GM10248 (cell line): ENCODE measurements at regions not wholly inside any gene's neighbourhood (a gene's known extent, or its start where the extent isn't known, plus 50 kb on each side); places are given as distances from the start of the nearest gene placed in this dataset.

Experiments used
- CTCF ChIA-PET: fragments of 300-600 bp; sonication (Branson Sonifier 250); formaldehyde crosslinking; extraction: SDS; loops from one replicate; lab custom pipeline; 2021; ENCODE audit warnings: antibody characterized with exemption; lab: Yijun Ruan, JAX
- POLR2A ChIA-PET: fragments of 350-650 bp; sonication (Branson Sonifier 250); formaldehyde crosslinking; extraction: SDS; loops from one replicate; lab custom pipeline; 2020; ENCODE audit warnings: antibody characterized with exemption; lab: Yijun Ruan, JAX
- DNase-seq: peaks from one replicate; pipeline ENCODE4 v3.0.0; 2012; ENCODE audit errors: extremely low spot score
- TF ChIP-seq, protein P1 (sequence below): IDR thresholded peaks from 2 replicates; pipeline ENCODE4 v1.5.1; 2012; ENCODE audit warnings: mild to moderate bottlenecking, low read depth; ENCODE audit errors: extremely low read depth, missing control alignments, control extremely low read depth

DNA sequence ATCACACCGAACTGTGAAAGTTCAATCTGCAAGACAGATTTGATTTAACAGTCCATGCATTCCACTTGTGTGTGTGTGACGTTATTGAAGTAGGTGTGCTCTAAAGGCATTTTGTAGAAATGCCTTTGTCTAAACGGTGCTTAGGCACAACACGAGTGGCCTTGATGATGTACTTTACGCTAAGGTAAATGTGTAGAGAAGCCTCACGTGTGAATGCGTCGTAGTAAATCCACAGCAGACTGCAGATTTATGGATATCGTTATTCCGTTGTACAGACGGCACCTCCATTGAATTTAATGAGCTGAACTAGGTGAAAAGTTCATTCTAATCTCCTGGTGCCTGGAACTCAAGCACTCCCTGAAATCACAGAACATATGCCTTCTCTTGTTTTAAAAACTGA is 202.8 kb upstream of the STXBP6 start:
- POLR2A ChIA-PET = no interaction called here
- TF ChIP-seq, protein P1, sequence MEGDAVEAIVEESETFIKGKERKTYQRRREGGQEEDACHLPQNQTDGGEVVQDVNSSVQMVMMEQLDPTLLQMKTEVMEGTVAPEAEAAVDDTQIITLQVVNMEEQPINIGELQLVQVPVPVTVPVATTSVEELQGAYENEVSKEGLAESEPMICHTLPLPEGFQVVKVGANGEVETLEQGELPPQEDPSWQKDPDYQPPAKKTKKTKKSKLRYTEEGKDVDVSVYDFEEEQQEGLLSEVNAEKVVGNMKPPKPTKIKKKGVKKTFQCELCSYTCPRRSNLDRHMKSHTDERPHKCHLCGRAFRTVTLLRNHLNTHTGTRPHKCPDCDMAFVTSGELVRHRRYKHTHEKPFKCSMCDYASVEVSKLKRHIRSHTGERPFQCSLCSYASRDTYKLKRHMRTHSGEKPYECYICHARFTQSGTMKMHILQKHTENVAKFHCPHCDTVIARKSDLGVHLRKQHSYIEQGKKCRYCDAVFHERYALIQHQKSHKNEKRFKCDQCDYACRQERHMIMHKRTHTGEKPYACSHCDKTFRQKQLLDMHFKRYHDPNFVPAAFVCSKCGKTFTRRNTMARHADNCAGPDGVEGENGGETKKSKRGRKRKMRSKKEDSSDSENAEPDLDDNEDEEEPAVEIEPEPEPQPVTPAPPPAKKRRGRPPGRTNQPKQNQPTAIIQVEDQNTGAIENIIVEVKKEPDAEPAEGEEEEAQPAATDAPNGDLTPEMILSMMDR = no peak
- no peak for DNase-seq
- CTCF ChIA-PET = no interaction called here

DNA sequence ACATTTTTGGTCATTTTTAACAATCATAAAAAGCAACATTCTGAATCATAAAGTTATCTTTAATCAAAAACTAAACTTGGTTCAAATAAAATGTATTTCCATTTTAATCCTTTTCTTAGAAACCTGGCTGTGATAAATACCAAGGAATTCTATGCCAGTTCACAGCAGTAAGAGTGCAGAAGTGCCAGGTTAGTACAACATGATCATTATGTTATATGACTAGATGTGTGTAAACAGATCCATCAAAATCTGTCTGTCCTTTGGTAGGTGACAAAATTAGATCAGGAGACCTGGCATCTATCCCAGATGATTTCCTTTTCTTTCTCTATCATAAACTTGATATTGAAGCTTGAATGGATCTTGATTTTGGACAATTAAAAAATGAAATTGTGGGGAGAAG is 200.6 kb upstream of the STXBP6 start:
- ChIA-PET POLR2A (no interaction called here), CTCF (interaction anchor here (2.4 kb wide), 1 partner anchor 13 kb away, joined by 9 read pairs; no protein-coding TSS in a partner anchor)
- no peak for DNase-seq
- TF ChIP-seq, protein P1 = no peak

DNA sequence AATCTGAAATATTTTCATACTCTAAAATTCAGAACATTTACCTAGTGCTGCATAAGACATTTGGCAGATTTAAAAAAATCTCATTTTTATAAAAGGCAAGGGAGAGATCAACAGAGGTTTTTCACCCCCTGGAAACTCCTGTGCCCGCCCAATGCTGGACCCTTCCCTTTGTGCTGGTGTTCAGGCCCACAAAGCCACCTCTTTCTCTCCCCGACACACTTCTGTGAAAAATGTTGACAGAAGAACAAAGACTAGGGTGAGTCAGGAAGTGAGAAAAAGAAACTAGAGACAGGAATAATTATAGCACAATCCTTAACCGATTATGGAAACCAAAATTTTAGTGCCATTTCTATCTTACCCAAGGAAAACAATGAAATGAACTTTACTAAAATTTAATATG is 197.7 kb upstream of the STXBP6 start:
- CTCF ChIA-PET = interaction anchor here (1.2 kb wide), 1 partner anchor 11 kb away, joined by 3 read pairs; no protein-coding TSS in a partner anchor
- TF ChIP-seq, protein P1 = no peak
- DNase-seq = no peak
- POLR2A ChIA-PET = no interaction called here

DNA sequence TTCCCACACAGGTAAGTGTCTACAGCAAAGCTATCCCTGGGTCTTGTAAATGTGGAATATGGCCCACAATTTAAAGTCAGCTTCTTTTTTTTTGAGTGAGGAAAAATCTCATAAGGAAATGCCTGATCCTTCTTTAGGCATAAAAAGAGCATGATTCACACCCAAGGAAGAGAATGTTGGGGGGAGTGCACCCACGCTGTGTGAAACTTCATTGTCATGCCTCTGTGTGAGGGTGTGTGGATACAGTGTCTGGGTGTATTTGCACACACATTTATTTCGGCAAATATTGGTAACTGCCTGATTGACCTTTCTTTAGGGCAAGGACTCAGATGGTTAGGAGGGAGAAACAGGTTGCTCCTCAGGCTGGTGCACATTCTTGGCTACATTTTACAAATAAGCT is 196.8 kb upstream of the STXBP6 start:
- ChIA-PET POLR2A (no interaction called here), CTCF (interaction anchor here (1.2 kb wide), 1 partner anchor 12 kb away, joined by 3 read pairs; no protein-coding TSS in a partner anchor)
- DNase-seq = no peak
- TF ChIP-seq, protein P1 = no peak

DNA sequence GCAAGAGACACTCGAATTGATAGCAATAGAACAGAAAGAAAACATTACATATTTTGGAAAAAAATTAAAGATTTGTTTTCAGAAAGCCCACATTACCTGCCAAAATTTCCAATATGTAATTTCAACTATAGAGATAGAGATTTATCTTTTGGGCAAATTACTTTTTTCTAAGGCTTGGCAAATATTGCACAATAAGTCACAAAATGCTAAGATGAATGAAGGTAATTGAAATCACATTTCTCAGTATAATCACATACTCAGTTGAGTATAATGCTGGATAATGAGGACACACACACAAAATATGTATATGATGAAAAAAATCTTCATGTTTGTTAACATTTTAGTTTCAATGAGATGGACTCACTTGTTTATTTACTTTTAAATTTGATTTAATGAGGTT is 189.2 kb upstream of the STXBP6 start:
- no peak for DNase-seq
- TF ChIP-seq, protein P1 = no peak
- CTCF ChIA-PET = no interaction called here
- POLR2A ChIA-PET = no interaction called here

DNA sequence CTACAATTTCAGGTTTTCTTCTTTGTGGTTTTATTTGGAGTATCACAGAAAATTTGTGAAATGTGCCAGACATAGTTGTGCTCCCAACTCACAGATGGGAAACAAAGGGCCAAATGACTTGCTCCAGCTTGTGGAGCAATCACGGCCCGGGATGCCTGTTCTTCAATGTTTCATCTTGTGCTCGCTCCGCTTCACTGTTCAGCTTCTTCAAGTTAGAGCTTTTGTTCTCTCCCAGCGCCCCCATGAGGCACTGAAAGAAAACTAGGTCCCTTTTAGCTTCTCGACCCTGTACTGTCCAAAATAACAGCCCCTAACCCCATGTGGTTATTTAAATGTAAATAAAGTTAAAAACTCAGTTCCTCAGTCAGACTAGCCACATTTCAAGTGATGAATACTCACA is 187.9 kb upstream of the STXBP6 start:
- DNase-seq = no peak
- CTCF ChIA-PET = interaction anchor here (1.7 kb wide), 1 partner anchor 11 kb away, joined by 9 read pairs; no protein-coding TSS in a partner anchor
- TF ChIP-seq, protein P1 = no peak
- POLR2A ChIA-PET = no interaction called here
